ENCODE measurements at regions not wholly inside any gene's neighbourhood (a gene's known extent, or its start where the extent isn't known, plus 50 kb on each side); places are given as distances from the start of the nearest gene placed in this dataset.
A peak's percentile ranks its signal among the peaks of the same experiment; 100 is the strongest.

DNA sequence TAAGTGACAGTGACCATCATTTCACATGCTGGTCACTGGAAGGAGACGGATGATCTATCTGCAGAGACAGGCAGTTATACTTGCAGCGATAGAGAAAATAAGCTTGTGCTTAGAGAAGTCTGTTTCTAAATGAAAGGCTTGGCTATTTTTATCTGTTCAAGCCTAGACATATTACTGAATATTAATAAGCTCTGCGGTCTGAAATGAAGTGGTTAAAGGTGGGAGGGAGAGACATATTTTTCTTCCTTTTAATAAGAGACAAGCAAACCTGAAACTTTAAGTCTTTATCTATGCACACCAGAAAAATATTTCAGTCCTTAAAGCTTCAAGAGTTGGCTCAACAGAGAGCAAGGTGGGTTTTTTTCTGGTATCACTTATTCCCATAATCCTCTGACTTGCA is 99.0 kb downstream of the CD200R1L start:
- H3K4me3 Mint-ChIP-seq, result no peak overlapping the region
- peaks cover 1% of the 10 kb centered on the region; the same call in 1 of the 2 replicates for H3K27me3 Mint-ChIP-seq (ENCODE audit: insufficient read depth)
- no peaks in the 10 kb centered on the region for H3K9me3 Mint-ChIP-seq
- DNase-seq, result no peak
- TF ChIP-seq, protein P1, sequence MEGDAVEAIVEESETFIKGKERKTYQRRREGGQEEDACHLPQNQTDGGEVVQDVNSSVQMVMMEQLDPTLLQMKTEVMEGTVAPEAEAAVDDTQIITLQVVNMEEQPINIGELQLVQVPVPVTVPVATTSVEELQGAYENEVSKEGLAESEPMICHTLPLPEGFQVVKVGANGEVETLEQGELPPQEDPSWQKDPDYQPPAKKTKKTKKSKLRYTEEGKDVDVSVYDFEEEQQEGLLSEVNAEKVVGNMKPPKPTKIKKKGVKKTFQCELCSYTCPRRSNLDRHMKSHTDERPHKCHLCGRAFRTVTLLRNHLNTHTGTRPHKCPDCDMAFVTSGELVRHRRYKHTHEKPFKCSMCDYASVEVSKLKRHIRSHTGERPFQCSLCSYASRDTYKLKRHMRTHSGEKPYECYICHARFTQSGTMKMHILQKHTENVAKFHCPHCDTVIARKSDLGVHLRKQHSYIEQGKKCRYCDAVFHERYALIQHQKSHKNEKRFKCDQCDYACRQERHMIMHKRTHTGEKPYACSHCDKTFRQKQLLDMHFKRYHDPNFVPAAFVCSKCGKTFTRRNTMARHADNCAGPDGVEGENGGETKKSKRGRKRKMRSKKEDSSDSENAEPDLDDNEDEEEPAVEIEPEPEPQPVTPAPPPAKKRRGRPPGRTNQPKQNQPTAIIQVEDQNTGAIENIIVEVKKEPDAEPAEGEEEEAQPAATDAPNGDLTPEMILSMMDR (IDR thresholded peaks at IDR 0.05), result no peak
- H3K36me3 Mint-ChIP-seq (ENCODE audit: low read depth), result no peaks in the 10 kb centered on the region
- H3K27ac Mint-ChIP-seq, result no peak overlapping the region
- peaks cover 31% of the 10 kb centered on the region for H3K4me1 Mint-ChIP-seq (ENCODE audit: low read depth)

DNA sequence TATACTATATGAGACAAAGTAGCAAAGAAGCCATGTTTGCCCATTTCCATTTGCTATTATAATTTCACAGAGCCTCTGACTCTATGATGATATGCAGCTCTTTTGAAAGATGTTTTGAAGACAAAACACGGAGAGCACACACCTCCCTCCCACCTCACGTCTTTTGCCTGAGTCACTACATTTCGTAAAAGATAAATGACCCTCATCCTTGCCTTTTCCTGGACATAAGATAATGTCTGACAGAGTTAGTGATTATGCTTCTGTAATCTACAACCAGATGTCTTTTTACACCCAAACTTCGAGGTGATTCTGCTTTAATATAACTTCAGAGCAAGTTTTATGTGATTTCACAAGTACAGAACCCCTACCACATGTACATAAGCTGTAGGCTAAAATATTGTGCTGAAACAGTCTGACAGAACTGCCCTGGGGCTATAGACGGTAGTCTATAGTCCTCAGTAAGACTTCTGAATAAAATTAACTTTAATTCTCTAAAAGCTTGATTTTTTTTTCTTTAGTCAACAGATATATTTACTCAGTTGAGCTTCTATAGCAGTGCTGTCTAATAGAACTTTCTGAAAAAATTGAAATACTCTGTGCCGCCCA is 99.9 kb downstream of the CD200R1L start:
- Mint-ChIP-seq H3K4me1 (ENCODE audit: low read depth) (peaks cover 28% of the 10 kb centered on the region), H3K36me3 (ENCODE audit: low read depth) (no peaks in the 10 kb centered on the region), H3K27me3 (ENCODE audit: insufficient read depth) (0 out of 2 replicates have a peak, but pooled peaks cover under 1% of the 10 kb centered on the region), H3K9me3 (no peaks in the 10 kb centered on the region), H3K27ac (peak overlapping the region; percentile 27), H3K4me3 (no peak overlapping the region)
- DNase-seq, result no peak
- TF ChIP-seq, protein P1 (IDR thresholded peaks at IDR 0.05), result no peak

DNA sequence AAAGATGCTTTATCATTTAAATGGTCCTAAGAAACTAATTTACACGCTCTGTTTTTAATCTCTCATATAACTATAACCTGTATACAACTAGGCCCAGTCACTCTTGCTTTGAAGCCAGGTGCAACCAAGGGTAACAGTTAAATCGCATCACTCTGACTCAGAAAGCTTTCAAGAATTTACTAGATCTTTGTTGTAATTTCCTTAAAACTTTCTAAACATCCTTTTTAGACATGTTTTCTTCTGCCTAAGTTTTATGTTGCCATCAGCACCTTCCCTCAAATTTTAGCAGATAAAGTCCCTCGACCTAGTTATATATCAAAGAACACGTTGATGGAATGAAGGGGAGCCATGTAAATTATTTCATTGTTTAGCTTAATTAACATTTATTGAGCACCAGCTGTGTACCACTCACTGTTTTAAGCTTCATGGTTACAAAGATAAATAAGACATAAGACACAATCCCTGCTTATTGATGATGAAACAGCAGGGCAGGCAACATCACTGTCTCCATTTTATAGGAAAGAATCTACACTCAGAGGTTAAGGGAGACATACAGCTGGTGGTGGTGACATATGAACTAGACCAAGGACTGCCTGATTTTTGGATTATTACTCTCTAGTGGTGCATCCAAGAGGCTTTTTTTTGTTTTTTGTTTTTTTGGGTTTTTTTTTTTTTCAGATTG is 101.0 kb downstream of the CD200R1L start:
- no peak for DNase-seq
- Mint-ChIP-seq H3K4me1 (ENCODE audit: low read depth) (peaks cover 23% of the 10 kb centered on the region), H3K9me3 (no peaks in the 10 kb centered on the region), H3K4me3 (no peak overlapping the region), H3K27ac (no peak overlapping the region), H3K27me3 (ENCODE audit: insufficient read depth) (no peaks in the 10 kb centered on the region), H3K36me3 (ENCODE audit: low read depth) (no peaks in the 10 kb centered on the region)
- TF ChIP-seq, protein P1 (IDR thresholded peaks at IDR 0.05), result no peak

DNA sequence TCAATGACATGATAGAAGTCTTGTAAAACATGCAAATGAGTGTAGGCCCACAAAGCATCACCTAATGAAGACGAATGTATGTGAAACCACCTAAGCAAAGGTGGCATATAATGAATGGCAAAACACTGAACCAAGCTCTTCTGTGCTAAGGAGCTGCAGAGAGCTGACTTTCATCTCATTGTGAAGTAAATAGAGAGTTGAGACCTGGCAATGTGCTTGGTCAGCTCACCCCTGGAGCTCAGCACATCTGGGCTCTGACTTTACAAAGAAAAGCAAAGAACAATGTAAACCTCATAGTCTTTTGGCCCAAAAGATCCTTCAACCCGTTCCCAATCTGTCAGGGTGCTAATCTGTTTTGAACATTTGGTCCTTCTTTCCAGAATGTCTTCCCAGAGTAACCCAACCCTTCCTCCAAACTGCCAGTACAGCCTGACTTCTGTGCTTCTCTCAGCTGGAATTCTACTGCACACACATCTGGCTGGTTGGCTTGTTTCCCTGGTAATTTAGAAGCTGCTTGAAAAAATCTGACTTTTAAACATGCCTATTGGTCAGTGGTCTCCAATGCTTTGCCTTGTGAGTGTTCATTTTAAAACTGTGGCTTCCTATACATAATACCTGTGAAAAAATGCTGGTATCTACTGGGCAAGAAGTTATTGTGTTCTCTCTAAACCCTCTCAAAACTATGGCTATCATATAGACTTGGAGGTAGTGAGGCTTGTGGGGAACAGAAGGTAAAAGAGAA is 101.7 kb downstream of the CD200R1L start:
- Mint-ChIP-seq H3K4me1 (ENCODE audit: low read depth) (peaks cover 24% of the 10 kb centered on the region), H3K9me3 (no peaks in the 10 kb centered on the region), H3K27ac (no peak overlapping the region), H3K4me3 (no peak overlapping the region), H3K27me3 (ENCODE audit: insufficient read depth) (no peaks in the 10 kb centered on the region), H3K36me3 (ENCODE audit: low read depth) (no peaks in the 10 kb centered on the region)
- DNase-seq, result no peak
- TF ChIP-seq, protein P1 (IDR thresholded peaks at IDR 0.05), result no peak

DNA sequence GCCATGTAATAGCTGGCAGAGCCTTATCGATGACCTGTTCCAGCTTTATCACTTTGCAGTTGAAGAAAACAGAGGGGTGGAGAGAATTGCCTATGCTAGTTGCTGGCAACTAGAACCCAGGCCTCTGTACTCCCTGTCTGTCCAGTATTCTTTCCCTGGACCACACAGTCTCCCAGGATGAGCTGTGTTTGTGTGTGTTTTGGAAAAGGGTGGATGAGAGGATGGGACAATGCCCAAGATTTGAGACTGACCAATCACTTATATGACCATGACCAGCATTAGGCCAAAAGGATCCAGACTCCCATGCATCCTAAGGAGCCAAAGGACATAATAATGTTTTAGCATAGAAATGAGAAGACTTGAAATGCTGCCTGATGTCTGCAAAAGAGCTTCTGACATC is 102.6 kb downstream of the CD200R1L start:
- Mint-ChIP-seq H3K4me1 (ENCODE audit: low read depth) (peaks cover 31% of the 10 kb centered on the region), H3K36me3 (ENCODE audit: low read depth) (no peaks in the 10 kb centered on the region), H3K27ac (no peak overlapping the region), H3K4me3 (no peak overlapping the region), H3K27me3 (ENCODE audit: insufficient read depth) (no peaks in the 10 kb centered on the region), H3K9me3 (no peaks in the 10 kb centered on the region)
- TF ChIP-seq, protein P1 (IDR thresholded peaks at IDR 0.05), result no peak
- no peak for DNase-seq

All from HFFc6 (cell line).